ENCODE measurements at regions not wholly inside any gene's neighbourhood (a gene's known extent, or its start where the extent isn't known, plus 50 kb on each side); places are given as distances from the start of the nearest gene placed in this dataset.
A peak's percentile ranks its signal among the peaks of the same experiment; 100 is the strongest.

DNA sequence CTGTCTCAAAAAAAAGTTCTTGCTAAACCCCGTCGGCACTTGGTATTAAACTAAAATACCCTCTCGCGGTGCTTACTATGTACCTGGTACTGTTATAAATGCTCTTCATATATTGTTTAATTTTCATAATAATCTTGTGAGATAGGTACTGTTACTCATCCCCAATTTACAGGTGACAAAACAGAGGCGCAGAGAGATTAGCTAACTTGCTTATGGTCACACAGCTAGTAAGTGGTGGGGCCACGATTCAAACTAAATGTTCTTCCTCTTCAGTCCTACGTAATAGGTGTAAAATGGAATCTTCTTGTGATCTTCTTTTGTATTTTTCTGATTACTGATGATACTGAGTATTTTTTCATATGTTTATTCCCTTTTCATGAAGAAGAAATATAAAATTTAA is 51.3 kb downstream of the TET3 start:
- Histone ChIP-seq H3K4me3 (ENCODE audit: low read length in 3 of 3) (no peak overlapping the region), H3K36me3 (ENCODE audit: control insufficient read depth in 3 of 3, insufficient read depth in 3 of 3, low read length in 3 of 3) (no peaks in the 10 kb centered on the region), H3K27me3 (ENCODE audit: control insufficient read depth in 3 of 3, insufficient read depth in 3 of 3, low read length in 3 of 3) (no peaks in the 10 kb centered on the region), H3K27ac (ENCODE audit: low read depth, low read length) (no peak overlapping the region), H3K9me3 (ENCODE audit: control insufficient read depth in 3 of 3, low read length in 3 of 3) (no peaks in the 10 kb centered on the region), H3K4me1 (ENCODE audit: control insufficient read depth in 3 of 3, insufficient read depth in 3 of 3, low read length in 3 of 3) (peaks cover 12 to 36% (median 16%) of the 10 kb centered on the region in 3 donors), H3K9ac (ENCODE audit: low read depth in 1 of 3, low read length in 3 of 3) (no peak overlapping the region)

DNA sequence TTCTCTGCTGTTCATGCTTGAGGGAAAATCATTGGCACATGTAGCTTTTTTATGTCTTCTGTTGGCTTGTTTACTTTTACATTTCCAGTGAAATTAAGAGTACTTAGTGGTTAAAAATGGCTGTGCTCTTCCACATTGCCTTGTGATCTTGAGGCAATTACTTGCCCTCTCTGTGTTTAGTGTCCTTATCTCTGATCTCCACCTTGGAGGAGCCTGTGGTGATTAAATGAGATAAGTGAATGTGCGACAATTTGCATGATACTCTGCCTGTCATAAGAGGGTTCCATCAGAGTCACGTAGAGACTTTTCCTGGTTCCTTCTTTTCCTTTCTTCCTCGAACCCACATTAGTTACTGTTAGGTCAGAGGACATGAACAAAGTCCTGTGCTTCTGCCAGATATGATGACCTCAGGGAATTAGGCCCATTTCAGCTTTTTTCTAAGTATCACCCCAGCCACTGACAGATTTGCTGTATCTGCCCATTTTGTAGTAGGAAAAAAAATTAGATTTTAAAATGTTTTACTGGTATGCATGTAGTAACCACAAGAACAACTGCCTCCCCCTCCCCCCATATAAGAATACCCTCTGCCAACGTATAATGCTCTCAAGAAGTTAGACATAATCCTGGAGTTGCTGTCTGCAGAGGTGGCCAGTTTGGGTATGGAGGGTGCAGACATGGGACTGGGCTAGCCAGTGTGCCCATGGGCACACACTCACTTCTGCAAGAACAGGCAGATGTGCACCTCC is 51.9 kb downstream of the TET3 start:
- no peaks in the 10 kb centered on the region for H3K9me3 ChIP-seq (ENCODE audit: control insufficient read depth in 3 of 3, low read length in 3 of 3)
- no peaks in the 10 kb centered on the region for H3K27me3 ChIP-seq (ENCODE audit: control insufficient read depth in 3 of 3, insufficient read depth in 3 of 3, low read length in 3 of 3)
- H3K4me1 ChIP-seq (ENCODE audit: control insufficient read depth in 3 of 3, insufficient read depth in 3 of 3, low read length in 3 of 3), result peaks cover 12 to 30% (median 16%) of the 10 kb centered on the region in 3 donors
- H3K9ac ChIP-seq (ENCODE audit: low read depth in 1 of 3, low read length in 3 of 3), result peak overlapping the region in 1 of 3 donors; percentile 20
- H3K27ac ChIP-seq (ENCODE audit: low read depth, low read length), result no peak overlapping the region
- H3K36me3 ChIP-seq (ENCODE audit: control insufficient read depth in 3 of 3, insufficient read depth in 3 of 3, low read length in 3 of 3), result no peaks in the 10 kb centered on the region
- H3K4me3 ChIP-seq (ENCODE audit: low read length in 3 of 3), result no peak overlapping the region

DNA sequence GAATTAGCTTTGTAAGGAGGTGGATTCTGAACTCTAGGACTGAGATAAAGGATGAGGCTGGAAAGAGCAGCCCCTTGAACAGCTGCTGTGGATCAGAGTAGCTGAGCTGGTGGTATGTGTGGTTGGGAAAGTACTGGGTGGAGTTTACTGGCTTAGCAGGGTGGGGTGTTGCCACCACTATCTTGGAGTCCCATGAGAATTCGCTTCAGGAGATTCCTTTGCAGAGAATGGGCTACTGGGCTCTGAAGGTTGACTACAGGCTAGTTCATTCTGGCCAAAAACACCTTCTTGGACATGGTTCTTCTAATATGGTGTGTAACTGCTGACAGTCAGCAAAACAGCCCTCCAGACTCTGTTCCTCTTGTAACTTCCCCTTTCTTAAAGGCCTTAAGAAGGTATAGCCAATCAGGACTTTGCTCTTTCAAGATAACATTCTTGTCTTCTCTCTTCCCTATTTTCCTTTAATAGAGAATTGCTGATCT is 52.7 kb downstream of the TET3 start:
- H3K4me3 ChIP-seq (ENCODE audit: low read length in 3 of 3), result no peak overlapping the region
- no peaks in the 10 kb centered on the region for H3K9me3 ChIP-seq (ENCODE audit: control insufficient read depth in 3 of 3, low read length in 3 of 3)
- no peak overlapping the region for H3K27ac ChIP-seq (ENCODE audit: low read depth, low read length)
- peak overlapping the region in 1 of 3 donors; percentile 20 for H3K9ac ChIP-seq (ENCODE audit: low read depth in 1 of 3, low read length in 3 of 3)
- H3K4me1 ChIP-seq (ENCODE audit: control insufficient read depth in 3 of 3, insufficient read depth in 3 of 3, low read length in 3 of 3), result peaks cover 4 to 27% (median 12%) of the 10 kb centered on the region in 3 donors
- H3K27me3 ChIP-seq (ENCODE audit: control insufficient read depth in 3 of 3, insufficient read depth in 3 of 3, low read length in 3 of 3), result no peaks in the 10 kb centered on the region
- no peaks in the 10 kb centered on the region for H3K36me3 ChIP-seq (ENCODE audit: control insufficient read depth in 3 of 3, insufficient read depth in 3 of 3, low read length in 3 of 3)

- H3K9me3 ChIP-seq (ENCODE audit: control insufficient read depth in 3 of 3, low read length in 3 of 3), result no peaks in the 10 kb centered on the region
- H3K9ac ChIP-seq (ENCODE audit: low read depth in 1 of 3, low read length in 3 of 3), result no peak overlapping the region
- H3K4me3 ChIP-seq (ENCODE audit: low read length in 3 of 3), result no peak overlapping the region
- H3K36me3 ChIP-seq (ENCODE audit: control insufficient read depth in 3 of 3, insufficient read depth in 3 of 3, low read length in 3 of 3), result no peaks in the 10 kb centered on the region
- no peaks in the 10 kb centered on the region for H3K27me3 ChIP-seq (ENCODE audit: control insufficient read depth in 3 of 3, insufficient read depth in 3 of 3, low read length in 3 of 3)
- peaks cover 3 to 25% (median 9%) of the 10 kb centered on the region in 3 donors for H3K4me1 ChIP-seq (ENCODE audit: control insufficient read depth in 3 of 3, insufficient read depth in 3 of 3, low read length in 3 of 3)
- no peak overlapping the region for H3K27ac ChIP-seq (ENCODE audit: low read depth, low read length)
These were observed 54.9 kb downstream of the TET3 start for GRCh38 chr2:74039611-74040010.

- no peaks in the 10 kb centered on the region for H3K9me3 ChIP-seq (ENCODE audit: control insufficient read depth in 3 of 3, low read length in 3 of 3)
- H3K4me1 ChIP-seq (ENCODE audit: control insufficient read depth in 3 of 3, insufficient read depth in 3 of 3, low read length in 3 of 3), result peaks cover 3 to 25% (median 9%) of the 10 kb centered on the region in 3 donors
- H3K4me3 ChIP-seq (ENCODE audit: low read length in 3 of 3), result no peak overlapping the region
- no peak overlapping the region for H3K27ac ChIP-seq (ENCODE audit: low read depth, low read length)
- no peaks in the 10 kb centered on the region for H3K36me3 ChIP-seq (ENCODE audit: control insufficient read depth in 3 of 3, insufficient read depth in 3 of 3, low read length in 3 of 3)
- no peaks in the 10 kb centered on the region for H3K27me3 ChIP-seq (ENCODE audit: control insufficient read depth in 3 of 3, insufficient read depth in 3 of 3, low read length in 3 of 3)
- H3K9ac ChIP-seq (ENCODE audit: low read depth in 1 of 3, low read length in 3 of 3), result no peak overlapping the region
These were observed 56.5 kb downstream of the TET3 start for GRCh38 chr2:74041182-74041581.

DNA sequence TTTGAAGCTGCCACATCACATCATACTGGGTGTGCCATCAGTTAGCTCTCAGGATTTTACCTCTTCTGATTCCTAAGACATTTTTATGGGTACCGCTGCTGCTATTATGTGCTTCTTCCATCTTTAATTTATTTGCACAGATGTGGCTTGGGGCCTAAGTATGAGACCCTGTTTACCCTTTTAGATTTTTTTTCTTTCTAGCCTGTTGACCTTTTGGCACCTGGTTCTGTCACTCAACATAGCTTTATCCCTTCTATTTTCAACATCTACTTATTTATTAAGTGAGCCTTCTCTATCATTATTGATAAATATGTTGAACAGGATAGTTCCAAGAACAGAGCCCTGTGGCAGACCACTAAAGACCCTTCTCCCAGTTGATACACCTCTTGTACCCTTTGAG is 57.0 kb downstream of the TET3 start:
- no peaks in the 10 kb centered on the region for H3K27me3 ChIP-seq (ENCODE audit: control insufficient read depth in 3 of 3, insufficient read depth in 3 of 3, low read length in 3 of 3)
- no peak overlapping the region for H3K9ac ChIP-seq (ENCODE audit: low read depth in 1 of 3, low read length in 3 of 3)
- H3K36me3 ChIP-seq (ENCODE audit: control insufficient read depth in 3 of 3, insufficient read depth in 3 of 3, low read length in 3 of 3), result peaks cover 0 to under 1% (median 0%) of the 10 kb centered on the region in 3 donors
- H3K27ac ChIP-seq (ENCODE audit: low read depth, low read length), result no peak overlapping the region
- peaks cover 3 to 25% (median 9%) of the 10 kb centered on the region in 3 donors for H3K4me1 ChIP-seq (ENCODE audit: control insufficient read depth in 3 of 3, insufficient read depth in 3 of 3, low read length in 3 of 3)
- no peak overlapping the region for H3K4me3 ChIP-seq (ENCODE audit: low read length in 3 of 3)
- H3K9me3 ChIP-seq (ENCODE audit: control insufficient read depth in 3 of 3, low read length in 3 of 3), result no peaks in the 10 kb centered on the region

DNA sequence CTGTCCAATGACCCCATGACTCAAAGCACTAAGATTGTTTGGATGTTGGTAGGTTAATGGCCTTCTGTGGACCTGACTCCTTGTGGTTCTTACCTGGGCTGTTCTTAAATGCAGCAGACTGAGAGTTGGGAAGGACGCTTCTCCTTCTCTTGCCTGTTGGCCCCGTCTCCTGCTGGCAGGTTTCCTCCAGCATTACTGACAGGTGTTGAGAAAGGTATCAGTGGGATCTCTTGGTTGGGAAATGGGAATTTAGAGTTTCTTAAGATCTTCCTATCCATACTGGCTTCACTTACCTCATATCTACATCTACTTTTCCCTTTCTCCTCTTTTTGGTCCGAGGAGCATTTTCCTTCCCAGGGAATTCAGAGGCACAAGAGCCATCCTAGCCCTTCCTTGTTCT is 57.9 kb downstream of the TET3 start:
- no peak overlapping the region for H3K9ac ChIP-seq (ENCODE audit: low read depth in 1 of 3, low read length in 3 of 3)

DNA sequence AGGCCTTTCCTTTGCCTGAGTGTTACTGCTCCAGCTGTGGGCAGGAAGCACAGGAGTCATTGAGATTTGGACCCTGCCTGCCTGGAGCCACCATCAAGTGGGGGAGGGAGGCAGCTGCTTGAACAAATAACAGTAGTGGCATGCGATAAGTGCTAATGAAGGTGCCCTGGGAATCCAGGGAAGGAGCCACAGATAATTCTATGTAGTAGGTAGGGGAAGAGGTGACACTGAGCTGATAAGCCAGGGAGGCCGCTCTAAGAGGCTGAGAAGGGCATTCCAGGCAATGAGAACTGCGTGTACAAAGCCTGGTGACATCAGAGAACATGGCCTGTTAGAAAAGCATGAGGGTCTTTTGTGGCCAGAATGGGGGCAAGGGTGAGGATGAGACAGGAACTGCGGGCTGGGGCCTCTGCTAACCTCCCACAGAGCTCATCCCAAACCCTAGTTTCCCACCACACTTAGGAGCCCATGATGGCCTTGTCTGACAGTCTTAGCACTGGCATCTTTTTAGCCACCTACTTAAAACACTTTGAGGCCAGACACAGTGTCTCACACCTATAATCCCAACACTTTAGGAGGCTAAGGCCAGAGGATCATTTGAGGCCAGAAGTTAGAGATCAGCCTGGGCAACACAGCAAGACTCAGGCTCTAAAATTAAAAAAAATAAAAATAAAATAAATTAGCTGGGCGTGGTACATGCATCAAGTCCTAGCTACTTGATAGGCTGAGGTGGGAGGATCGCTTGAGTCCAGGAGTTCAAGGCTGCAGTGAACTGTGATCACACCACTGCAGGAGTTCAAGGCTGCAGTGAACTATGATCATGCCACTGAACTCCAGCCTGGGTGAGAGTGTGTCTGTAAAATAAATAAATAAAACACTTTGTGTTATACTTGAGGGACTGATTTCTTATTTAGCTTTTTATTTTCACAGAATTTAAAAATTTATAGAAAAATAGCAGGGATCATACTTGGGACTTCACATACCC is 58.9 kb downstream of the TET3 start:
- peaks cover 3 to 17% (median 4%) of the 10 kb centered on the region in 3 donors for H3K4me1 ChIP-seq (ENCODE audit: control insufficient read depth in 3 of 3, insufficient read depth in 3 of 3, low read length in 3 of 3)
- peaks cover 5 to 9% (median 6%) of the 10 kb centered on the region in 3 donors for H3K36me3 ChIP-seq (ENCODE audit: control insufficient read depth in 3 of 3, insufficient read depth in 3 of 3, low read length in 3 of 3)
- H3K27me3 ChIP-seq (ENCODE audit: control insufficient read depth in 3 of 3, insufficient read depth in 3 of 3, low read length in 3 of 3), result no peaks in the 10 kb centered on the region
- H3K4me3 ChIP-seq (ENCODE audit: low read length in 3 of 3), result no peak overlapping the region
- no peak overlapping the region for H3K9ac ChIP-seq (ENCODE audit: low read depth in 1 of 3, low read length in 3 of 3)
- no peaks in the 10 kb centered on the region for H3K9me3 ChIP-seq (ENCODE audit: control insufficient read depth in 3 of 3, low read length in 3 of 3)
- H3K27ac ChIP-seq (ENCODE audit: low read depth, low read length), result no peak overlapping the region

More for the DNA sequence above, 57.9 kb downstream of the TET3 start:
- H3K27ac ChIP-seq (ENCODE audit: low read depth, low read length), result no peak overlapping the region
- no peaks in the 10 kb centered on the region for H3K27me3 ChIP-seq (ENCODE audit: control insufficient read depth in 3 of 3, insufficient read depth in 3 of 3, low read length in 3 of 3)
- H3K4me1 ChIP-seq (ENCODE audit: control insufficient read depth in 3 of 3, insufficient read depth in 3 of 3, low read length in 3 of 3), result peaks cover 3 to 18% (median 4%) of the 10 kb centered on the region in 3 donors
- peaks cover 0 to 3% (median 2%) of the 10 kb centered on the region in 3 donors for H3K36me3 ChIP-seq (ENCODE audit: control insufficient read depth in 3 of 3, insufficient read depth in 3 of 3, low read length in 3 of 3)
- no peaks in the 10 kb centered on the region for H3K9me3 ChIP-seq (ENCODE audit: control insufficient read depth in 3 of 3, low read length in 3 of 3)
- no peak overlapping the region for H3K4me3 ChIP-seq (ENCODE audit: low read length in 3 of 3)

- H3K36me3 ChIP-seq (ENCODE audit: control insufficient read depth in 3 of 3, insufficient read depth in 3 of 3, low read length in 3 of 3), result peaks cover 5 to 9% (median 7%) of the 10 kb centered on the region in 3 donors
- no peaks in the 10 kb centered on the region for H3K9me3 ChIP-seq (ENCODE audit: control insufficient read depth in 3 of 3, low read length in 3 of 3)
- no peak overlapping the region for H3K27ac ChIP-seq (ENCODE audit: low read depth, low read length)
- no peak overlapping the region for H3K9ac ChIP-seq (ENCODE audit: low read depth in 1 of 3, low read length in 3 of 3)
- no peak overlapping the region for H3K4me3 ChIP-seq (ENCODE audit: low read length in 3 of 3)
- no peaks in the 10 kb centered on the region for H3K27me3 ChIP-seq (ENCODE audit: control insufficient read depth in 3 of 3, insufficient read depth in 3 of 3, low read length in 3 of 3)
- peaks cover 3 to 15% (median 4%) of the 10 kb centered on the region in 3 donors for H3K4me1 ChIP-seq (ENCODE audit: control insufficient read depth in 3 of 3, insufficient read depth in 3 of 3, low read length in 3 of 3)
These were observed 60.3 kb downstream of the TET3 start for GRCh38 chr2:74044999-74045398.
